Amygdala (tissue), 56 donors: ENCODE measurements at regions not wholly inside any gene's neighbourhood (a gene's known extent, or its start where the extent isn't known, plus 50 kb on each side); places are given as distances from the start of the nearest gene placed in this dataset.

Experiments used
- DNase-seq, 56 donors: peaks; one replicate each; lab custom pipeline; 2025; lab: John Stamatoyannopoulos, UW

DNA sequence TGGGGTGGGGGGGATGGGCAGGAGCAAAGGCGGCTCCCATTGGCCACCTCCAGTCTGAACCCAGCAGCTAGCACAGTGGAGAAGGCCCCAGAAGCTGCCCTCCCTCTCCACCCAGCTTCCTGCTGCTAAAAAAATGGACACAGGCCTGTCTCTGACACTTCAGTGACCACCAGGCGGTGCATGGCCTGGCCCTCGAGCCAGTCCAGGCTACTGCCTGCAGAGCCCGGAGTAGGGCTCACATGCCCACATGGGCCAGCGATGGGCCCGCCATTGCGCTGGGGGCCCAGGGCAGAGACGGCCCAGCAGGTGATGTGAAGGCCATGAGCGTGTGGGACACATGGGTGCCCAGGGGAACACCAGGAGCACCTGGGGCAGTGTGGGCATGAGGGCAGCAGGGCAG is 52.1 kb upstream of the NOTCH1 start:
- peak in 9 of 56 donors; percentile 17 to 34 (median 26) for DNase-seq

DNA sequence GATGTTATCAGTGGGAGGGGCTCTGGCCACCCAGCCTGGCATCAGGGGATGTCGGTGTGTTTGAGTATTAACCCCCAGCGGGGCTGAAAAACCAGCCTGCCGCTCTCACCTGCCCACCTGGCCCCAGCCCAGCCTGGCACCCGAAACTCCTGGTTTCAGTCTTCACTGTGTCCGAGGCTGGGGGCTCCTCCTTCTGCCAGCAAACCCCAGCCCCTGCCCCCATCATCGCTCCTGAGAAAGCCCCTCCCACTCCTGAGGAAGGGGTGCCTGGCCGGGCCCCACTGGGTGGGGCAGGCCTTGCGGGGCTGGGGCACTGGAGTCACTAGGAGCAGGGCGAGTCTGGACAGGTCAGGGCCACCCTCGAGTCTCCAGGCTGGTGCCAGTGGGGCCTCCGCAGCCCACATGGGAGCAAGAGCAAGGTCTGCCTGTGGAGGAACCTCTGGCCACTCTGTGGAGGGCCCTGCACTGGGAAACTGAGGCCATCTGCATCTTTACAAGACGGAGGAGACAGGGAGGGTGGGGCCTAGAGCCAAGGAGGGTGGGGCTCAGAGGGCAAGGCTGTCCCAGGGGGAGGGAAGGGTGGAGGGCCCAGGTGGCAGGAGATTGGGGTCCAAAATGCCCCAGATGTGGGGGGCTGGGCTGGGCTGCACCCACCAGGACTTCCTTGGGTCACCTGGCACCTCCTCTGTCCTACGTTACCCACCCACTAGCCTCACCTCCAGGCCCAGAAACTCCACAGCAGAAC is 51.5 kb upstream of the NOTCH1 start:
- DNase-seq, result no peak

DNA sequence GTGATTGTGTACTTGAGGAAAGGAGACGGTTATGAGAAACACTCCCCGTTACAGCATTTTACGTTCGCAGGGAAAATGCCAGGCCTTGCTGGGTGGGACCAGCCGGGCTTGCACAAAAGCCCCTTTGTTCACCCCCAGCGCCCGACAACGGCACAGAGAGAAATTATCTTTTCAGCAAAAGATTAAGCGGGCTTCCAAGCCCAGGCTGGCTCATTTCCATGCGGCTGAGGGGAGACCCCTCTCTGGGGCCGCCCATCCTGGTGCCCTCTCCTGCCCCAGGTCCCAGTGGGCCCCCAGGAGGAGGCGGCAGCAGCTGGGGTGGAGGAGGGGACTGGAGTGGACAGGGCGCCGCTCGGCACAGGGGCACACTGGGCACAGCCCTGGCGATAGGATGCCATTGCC is 50.8 kb upstream of the NOTCH1 start:
- DNase-seq, result peak in 42 of 56 donors; percentile 19 to 80 (median 54)

DNA sequence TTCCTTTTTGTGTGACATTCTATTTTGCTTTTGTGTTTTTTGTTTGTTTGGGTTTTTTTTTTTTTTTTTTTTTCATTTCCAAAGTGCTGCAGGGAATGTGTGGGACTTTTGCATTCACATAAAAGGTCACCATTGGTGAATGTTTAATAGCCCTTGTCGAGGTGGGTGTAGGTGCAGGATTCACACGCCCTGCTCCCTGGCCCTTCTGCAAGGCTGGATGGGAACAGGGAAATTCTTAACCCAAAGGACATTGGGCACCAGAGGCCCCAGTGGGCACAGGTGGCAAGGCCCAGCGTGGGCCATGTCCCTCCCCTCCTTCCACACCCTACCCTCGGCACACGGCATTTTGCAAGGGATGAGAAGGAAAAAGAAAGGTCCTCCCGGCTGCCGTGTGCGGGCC is 50.4 kb upstream of the NOTCH1 start:
- DNase-seq, result no peak

DNA sequence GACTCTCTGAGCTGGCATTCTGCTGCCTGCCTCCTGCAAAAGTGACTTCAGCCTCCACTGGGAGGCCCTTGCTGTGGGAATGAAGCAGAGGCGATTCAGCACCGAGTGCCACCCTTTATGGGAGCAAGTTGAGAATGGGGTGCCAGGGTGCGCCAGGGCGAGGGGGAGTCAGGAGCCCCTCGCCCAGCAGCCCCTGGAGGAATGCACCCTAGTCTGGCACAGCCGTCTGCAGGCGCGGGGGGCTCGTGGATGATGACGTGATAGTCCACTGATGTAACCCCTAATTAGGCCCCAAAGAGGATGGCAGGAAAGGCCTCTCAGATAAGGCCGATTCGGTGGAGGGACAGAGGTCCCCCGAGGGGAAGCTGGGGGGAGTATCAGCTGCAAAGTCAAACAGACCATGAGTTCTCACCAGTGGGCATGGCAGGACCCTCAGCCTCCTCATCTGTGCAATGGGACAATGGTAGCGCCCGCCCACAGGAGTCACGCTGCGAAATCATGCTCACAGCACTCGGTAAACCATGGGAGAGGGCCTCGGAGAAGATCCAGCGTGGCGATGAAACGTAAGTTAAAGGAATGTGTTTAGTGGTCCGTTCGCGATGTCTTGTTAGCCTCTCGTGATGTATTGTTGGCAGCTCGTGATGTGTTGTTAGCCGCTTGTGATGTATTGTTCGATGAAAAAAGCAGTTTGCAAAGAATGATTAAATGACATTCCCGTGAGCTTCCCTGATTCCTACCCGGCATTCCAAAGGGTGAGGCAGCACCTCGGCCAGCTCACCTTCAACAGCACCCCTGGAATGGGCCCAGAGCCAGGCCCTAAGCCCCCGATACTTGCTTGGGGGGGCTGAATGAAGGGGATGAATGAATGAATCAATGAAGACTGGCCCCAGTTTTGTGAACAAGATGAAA is 49.7 kb upstream of the NOTCH1 start:
- DNase-seq, result no peak
